Peyer's patch (tissue), 4 donors: ENCODE measurements at regions not wholly inside any gene's neighbourhood (a gene's known extent, or its start where the extent isn't known, plus 50 kb on each side); places are given as distances from the start of the nearest gene placed in this dataset.

Source experiments
- POLR2A ChIP-seq, 2 donors: fragments of 450-650 bp; IDR thresholded peaks; one replicate each; pipeline ENCODE4 v1.5.1; 2017; ENCODE audit warnings: antibody characterized with exemption in 2 of 2, mild to moderate bottlenecking in 2 of 2, moderate library complexity in 2 of 2
- TF ChIP-seq, protein P1 (sequence below), 6 experiments: fragments of 450-650 bp in 4 of 6; fragments of 200-600 bp in 2 of 6; sonication (generic) in 1 of 6; IDR thresholded peaks; one replicate each; pipeline ENCODE4 v1.5.1; 2017 to 2019; ENCODE audit warnings: antibody characterized with exemption in 6 of 6, mild to moderate bottlenecking in 3 of 6, moderate library complexity in 1 of 6

DNA sequence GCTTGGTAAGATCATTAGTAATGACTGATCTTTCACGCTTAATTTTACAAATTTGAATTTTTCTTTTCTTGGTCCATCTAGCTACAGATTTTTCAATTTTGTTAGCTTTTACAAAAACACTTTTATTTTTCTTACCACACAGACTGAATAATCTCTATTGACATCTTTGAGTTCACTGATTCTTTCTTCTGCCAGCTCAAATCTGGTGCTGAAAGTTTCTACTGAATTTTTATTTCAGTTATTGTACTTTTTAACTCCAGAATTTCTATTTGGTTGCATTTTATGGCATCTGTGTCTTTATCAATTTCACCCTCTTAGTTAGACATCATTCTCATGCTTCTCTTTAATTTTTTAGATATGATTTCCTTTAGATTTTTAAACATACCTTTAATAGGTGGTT, 584.7 kb downstream of the LMO4 start:
- TF ChIP-seq, protein P1, sequence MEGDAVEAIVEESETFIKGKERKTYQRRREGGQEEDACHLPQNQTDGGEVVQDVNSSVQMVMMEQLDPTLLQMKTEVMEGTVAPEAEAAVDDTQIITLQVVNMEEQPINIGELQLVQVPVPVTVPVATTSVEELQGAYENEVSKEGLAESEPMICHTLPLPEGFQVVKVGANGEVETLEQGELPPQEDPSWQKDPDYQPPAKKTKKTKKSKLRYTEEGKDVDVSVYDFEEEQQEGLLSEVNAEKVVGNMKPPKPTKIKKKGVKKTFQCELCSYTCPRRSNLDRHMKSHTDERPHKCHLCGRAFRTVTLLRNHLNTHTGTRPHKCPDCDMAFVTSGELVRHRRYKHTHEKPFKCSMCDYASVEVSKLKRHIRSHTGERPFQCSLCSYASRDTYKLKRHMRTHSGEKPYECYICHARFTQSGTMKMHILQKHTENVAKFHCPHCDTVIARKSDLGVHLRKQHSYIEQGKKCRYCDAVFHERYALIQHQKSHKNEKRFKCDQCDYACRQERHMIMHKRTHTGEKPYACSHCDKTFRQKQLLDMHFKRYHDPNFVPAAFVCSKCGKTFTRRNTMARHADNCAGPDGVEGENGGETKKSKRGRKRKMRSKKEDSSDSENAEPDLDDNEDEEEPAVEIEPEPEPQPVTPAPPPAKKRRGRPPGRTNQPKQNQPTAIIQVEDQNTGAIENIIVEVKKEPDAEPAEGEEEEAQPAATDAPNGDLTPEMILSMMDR (IDR thresholded peaks at IDR 0.05) = no peak
- no peak for TF ChIP-seq POLR2A (IDR thresholded peaks at IDR 0.05)
